ENCODE measurements at regions not wholly inside any gene's neighbourhood (a gene's known extent, or its start where the extent isn't known, plus 50 kb on each side); places are given as distances from the start of the nearest gene placed in this dataset.

DNA sequence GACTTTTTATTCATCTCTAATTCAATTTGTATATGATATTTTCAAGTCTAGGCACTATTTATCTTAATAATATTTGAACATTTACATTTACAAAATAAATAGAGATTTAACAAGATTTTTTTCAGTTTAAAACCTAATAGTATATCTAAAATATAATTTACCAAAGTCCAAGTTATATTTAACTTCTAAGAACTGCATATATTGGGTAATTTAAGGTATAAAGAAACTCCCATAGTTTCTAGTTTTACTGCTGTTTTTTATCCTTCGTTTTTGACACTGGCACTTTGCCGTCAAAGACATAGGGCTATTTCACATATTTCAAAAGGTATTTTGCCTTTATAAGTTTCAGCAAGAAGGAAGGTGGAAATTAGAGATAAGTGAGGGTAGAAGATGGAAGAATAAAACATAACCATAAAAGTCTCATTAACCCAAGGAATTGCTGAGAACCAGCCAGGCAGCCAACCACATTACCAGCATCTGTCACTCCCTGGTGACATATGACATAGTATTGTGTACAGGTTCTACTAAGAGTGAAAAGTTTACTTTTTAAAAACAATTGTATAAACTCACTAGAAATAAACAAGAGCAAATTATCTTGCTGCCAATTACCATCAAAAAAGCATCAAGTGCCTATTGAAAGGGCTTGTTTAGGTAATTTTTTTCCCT is 251.5 kb downstream of the NSUN3 start:
- H3K9me3 ChIP-seq (ENCODE audit: insufficient read depth, low read length), result no peaks in the 10 kb centered on the region
- H2AFZ ChIP-seq (ENCODE audit: low read depth, low read length, severe bottlenecking), result no peak overlapping the region
- H3K79me2 ChIP-seq (ENCODE audit: insufficient read depth, low read length), result no peaks in the 10 kb centered on the region
- H3K9me2 ChIP-seq (replicated peaks; ENCODE audit: insufficient read depth, low read length), result no peaks in the 10 kb centered on the region
- no peaks in the 10 kb centered on the region for H3F3A ChIP-seq (ENCODE audit: insufficient read depth)
- TF ChIP-seq CTCF (IDR thresholded peaks at IDR 0.05; ENCODE audit: insufficient read depth, low read length, poor library complexity, severe bottlenecking), result no peak
- TF ChIP-seq EZH2phosphoT487 (conservative IDR thresholded peaks at IDR 0.05; ENCODE audit: low read length), result no peak
- H3K4me2 ChIP-seq (ENCODE audit: low read depth, low read length, poor library complexity, severe bottlenecking), result no peak overlapping the region
- H3K27ac ChIP-seq (ENCODE audit: low read depth, low read length), result no peak overlapping the region
- no peak overlapping the region for H3K9ac ChIP-seq (ENCODE audit: low read length)
- no peak overlapping the region for H3K4me3 ChIP-seq (ENCODE audit: insufficient read depth, low read length, poor library complexity, severe bottlenecking)
- no peaks in the 10 kb centered on the region for H3K27me3 ChIP-seq (ENCODE audit: low read length)
- no peaks in the 10 kb centered on the region for H3K36me3 ChIP-seq (ENCODE audit: low read length)
- H4K20me1 ChIP-seq (ENCODE audit: low read depth, low read length), result no peaks in the 10 kb centered on the region

GRCh38 chr3:94317017-94317416 is 254.2 kb downstream of the NSUN3 start:
- Histone ChIP-seq H3K4me2 (ENCODE audit: low read depth, low read length, poor library complexity, severe bottlenecking) (no peak overlapping the region), H3F3A (ENCODE audit: insufficient read depth) (no peaks in the 10 kb centered on the region), H2AFZ (ENCODE audit: low read depth, low read length, severe bottlenecking) (no peak overlapping the region), H3K79me2 (ENCODE audit: insufficient read depth, low read length) (no peaks in the 10 kb centered on the region), H3K4me3 (ENCODE audit: insufficient read depth, low read length, poor library complexity, severe bottlenecking) (no peak overlapping the region), H3K9ac (ENCODE audit: low read length) (no peak overlapping the region), H3K27me3 (ENCODE audit: low read length) (no peaks in the 10 kb centered on the region), H3K9me3 (ENCODE audit: insufficient read depth, low read length) (no peaks in the 10 kb centered on the region), H3K9me2 (replicated peaks; ENCODE audit: insufficient read depth, low read length) (no peaks in the 10 kb centered on the region), H3K36me3 (ENCODE audit: low read length) (no peaks in the 10 kb centered on the region), H4K20me1 (ENCODE audit: low read depth, low read length) (no peaks in the 10 kb centered on the region), H3K27ac (ENCODE audit: low read depth, low read length) (no peak overlapping the region)
- TF ChIP-seq EZH2phosphoT487 (conservative IDR thresholded peaks at IDR 0.05; ENCODE audit: low read length) (no peak), CTCF (IDR thresholded peaks at IDR 0.05; ENCODE audit: insufficient read depth, low read length, poor library complexity, severe bottlenecking) (no peak)

DNA sequence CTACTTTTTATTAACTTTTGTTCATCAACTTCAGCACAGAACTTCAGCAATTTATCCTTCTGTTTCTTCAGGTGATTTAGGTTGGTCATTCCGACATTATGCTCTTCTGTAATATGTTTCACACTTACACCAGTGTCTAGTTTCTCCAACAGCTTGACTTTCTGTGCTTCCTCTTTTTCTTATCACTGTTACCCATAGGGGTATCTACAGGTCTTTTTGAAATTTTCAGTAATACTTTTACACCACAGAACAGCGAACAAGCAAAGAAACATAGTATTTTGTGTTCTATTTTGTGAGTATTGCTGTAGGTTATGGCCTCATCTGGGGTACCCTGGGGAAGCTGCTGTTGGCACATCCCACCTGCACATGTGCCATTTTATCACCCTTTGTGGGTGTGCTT is 260.7 kb downstream of the NSUN3 start:
- Histone ChIP-seq H3K36me3 (ENCODE audit: low read length) (no peaks in the 10 kb centered on the region), H3K9me3 (ENCODE audit: insufficient read depth, low read length) (no peaks in the 10 kb centered on the region), H3K79me2 (ENCODE audit: insufficient read depth, low read length) (no peaks in the 10 kb centered on the region), H3K27ac (ENCODE audit: low read depth, low read length) (no peak overlapping the region), H3K4me2 (ENCODE audit: low read depth, low read length, poor library complexity, severe bottlenecking) (no peak overlapping the region), H2AFZ (ENCODE audit: low read depth, low read length, severe bottlenecking) (no peak overlapping the region), H3F3A (ENCODE audit: insufficient read depth) (no peaks in the 10 kb centered on the region), H3K9ac (ENCODE audit: low read length) (no peak overlapping the region), H3K4me3 (ENCODE audit: insufficient read depth, low read length, poor library complexity, severe bottlenecking) (no peak overlapping the region), H4K20me1 (ENCODE audit: low read depth, low read length) (no peaks in the 10 kb centered on the region), H3K27me3 (ENCODE audit: low read length) (no peaks in the 10 kb centered on the region), H3K9me2 (replicated peaks; ENCODE audit: insufficient read depth, low read length) (no peaks in the 10 kb centered on the region)
- TF ChIP-seq EZH2phosphoT487 (conservative IDR thresholded peaks at IDR 0.05; ENCODE audit: low read length) (no peak), CTCF (IDR thresholded peaks at IDR 0.05; ENCODE audit: insufficient read depth, low read length, poor library complexity, severe bottlenecking) (no peak)
